ENCODE measurements at regions not wholly inside any gene's neighbourhood (a gene's known extent, or its start where the extent isn't known, plus 50 kb on each side); places are given as distances from the start of the nearest gene placed in this dataset.

- no peaks in the 10 kb centered on the region for H3K36me3 ChIP-seq (ENCODE audit: control insufficient read depth in 1 of 2, insufficient read depth in 2 of 2, low read length in 2 of 2)
- H3K27me3 ChIP-seq (ENCODE audit: insufficient read depth, low read length) = no peaks in the 10 kb centered on the region
- H3K79me2 ChIP-seq (ENCODE audit: insufficient read depth, low read length) = no peaks in the 10 kb centered on the region
- no peak overlapping the region for H2AFZ ChIP-seq (ENCODE audit: low read depth, low read length, poor library complexity, severe bottlenecking)
- TF ChIP-seq SIN3A (IDR thresholded peaks at IDR 0.05; ENCODE audit: low read depth) (no peak), CBX3 (IDR thresholded peaks at IDR 0.05; ENCODE audit: low read depth) (no peak), REST (IDR thresholded peaks at IDR 0.05; ENCODE audit: low read depth) (no peak), EZH2phosphoT487 (IDR thresholded peaks at IDR 0.05; ENCODE audit: borderline replicate concordance) (no peak), POLR2AphosphoS5 (IDR thresholded peaks at IDR 0.05; ENCODE audit: low read depth, low read length) (no peak)
- DNase-seq (ENCODE audit: low read depth, low spot score) (no peak), ATAC-seq (no peak)
- no peak overlapping the region for H3K4me3 ChIP-seq (replicated peaks in 1 of 2; ENCODE audit: low read depth in 1 of 2, low read length in 2 of 2)
- ChIA-PET POLR2A (no interaction called here), CTCF (no interaction called here), RAD21 (ENCODE audit: low non-redundant PET in 1 of 2, low total read pairs in 2 of 2, uncharacterized antibody in 2 of 2, unreplicated experiment in 2 of 2) (no interaction called here)
- H3K4me1 ChIP-seq (ENCODE audit: control insufficient read depth in 1 of 2, insufficient read depth in 2 of 2, low read length in 2 of 2) = no peaks in the 10 kb centered on the region
- H3K9me3 ChIP-seq (ENCODE audit: control insufficient read depth in 1 of 2, insufficient read depth in 1 of 2, low read depth in 1 of 2, low read length in 2 of 2) = no peaks in the 10 kb centered on the region
- H4K20me1 ChIP-seq (ENCODE audit: insufficient read depth) = no peaks in the 10 kb centered on the region
- no peak overlapping the region for H3K27ac ChIP-seq (ENCODE audit: low read depth, low read length)
- no peak overlapping the region for H3K4me2 ChIP-seq (ENCODE audit: low read length)
- no peaks in the 10 kb centered on the region for H3K9me2 ChIP-seq (ENCODE audit: insufficient read depth)
- no TSS peak for BruUV-seq (replicated peaks)
- intact Hi-C loops (cut with micrococcal nuclease) = no loop called here
- H3K9ac ChIP-seq (ENCODE audit: low read length) = no peak overlapping the region
These were observed 101.8 kb downstream of the CAND1 start for GRCh38 chr12:67370979-67371378.

- ChIA-PET POLR2A (no interaction called here), RAD21 (ENCODE audit: low non-redundant PET in 1 of 2, low total read pairs in 2 of 2, uncharacterized antibody in 2 of 2, unreplicated experiment in 2 of 2) (no interaction called here), CTCF (no interaction called here)
- DNase-seq (ENCODE audit: low read depth, low spot score) = no peak
- Histone ChIP-seq H3K27me3 (ENCODE audit: insufficient read depth, low read length) (no peaks in the 10 kb centered on the region), H3K27ac (ENCODE audit: low read depth, low read length) (no peak overlapping the region), H3K36me3 (ENCODE audit: control insufficient read depth in 1 of 2, insufficient read depth in 2 of 2, low read length in 2 of 2) (no peaks in the 10 kb centered on the region), H3K4me3 (replicated peaks in 1 of 2; ENCODE audit: low read depth in 1 of 2, low read length in 2 of 2) (no peak overlapping the region), H3K9me3 (ENCODE audit: control insufficient read depth in 1 of 2, insufficient read depth in 1 of 2, low read depth in 1 of 2, low read length in 2 of 2) (no peaks in the 10 kb centered on the region), H4K20me1 (ENCODE audit: insufficient read depth) (no peaks in the 10 kb centered on the region), H2AFZ (ENCODE audit: low read depth, low read length, poor library complexity, severe bottlenecking) (no peak overlapping the region), H3K4me2 (ENCODE audit: low read length) (no peak overlapping the region), H3K9me2 (ENCODE audit: insufficient read depth) (no peaks in the 10 kb centered on the region), H3K4me1 (ENCODE audit: control insufficient read depth in 1 of 2, insufficient read depth in 2 of 2, low read length in 2 of 2) (no peaks in the 10 kb centered on the region), H3K9ac (ENCODE audit: low read length) (no peak overlapping the region), H3K79me2 (ENCODE audit: insufficient read depth, low read length) (no peaks in the 10 kb centered on the region)
- TF ChIP-seq POLR2AphosphoS5 (IDR thresholded peaks at IDR 0.05; ENCODE audit: low read depth, low read length) (no peak), CEBPB (IDR thresholded peaks at IDR 0.05; ENCODE audit: low read depth) (no peak), ZBTB33 (IDR thresholded peaks at IDR 0.05; ENCODE audit: extremely low read depth, insufficient replicate concordance, low read length) (no peak), ZFX (IDR thresholded peaks at IDR 0.05) (no peak), ZNF274 (IDR thresholded peaks at IDR 0.05; ENCODE audit: low read depth, low read length) (no peak), SRF (IDR thresholded peaks at IDR 0.05; ENCODE audit: low read depth) (no peak), RAD21 (IDR thresholded peaks at IDR 0.05; ENCODE audit: low read depth) (no peak), FOSL1 (IDR thresholded peaks at IDR 0.05; ENCODE audit: low read depth) (no peak)
- intact Hi-C loops (cut with micrococcal nuclease) = no loop called here
- ATAC-seq = no peak
- BruUV-seq (replicated peaks) = no TSS peak
These were observed 107.9 kb downstream of the CAND1 start for GRCh38 chr12:67377021-67377420.
